Type B pancreatic cell (in vitro differentiated cells): ENCODE measurements at regions not wholly inside any gene's neighbourhood (a gene's known extent, or its start where the extent isn't known, plus 50 kb on each side); places are given as distances from the start of the nearest gene placed in this dataset.
"Not testable (repeated sequence)": the region's sequence is repeated elsewhere in the genome, so short reads cannot be mapped to it uniquely, and the experiment has no call there.

ENCODE experiments used
- DNase-seq: peaks from one replicate; pipeline ENCODE4 v3.0.0; 2021; ENCODE audit warnings: mixed read lengths; ENCODE audit not compliant: unreplicated experiment; ENCODE audit errors: extremely low spot score
- H3K27ac Mint-ChIP-seq: 2 replicates; pipeline ENCODE4 v1.8.0; 2021; ENCODE audit warnings: mild to moderate bottlenecking, mixed read lengths
- H3K27me3 Mint-ChIP-seq: 2 replicates; pipeline ENCODE4 v1.8.0; 2021; ENCODE audit warnings: mixed read lengths
- H3K36me3 Mint-ChIP-seq: 2 replicates; pipeline ENCODE4 v1.8.0; 2021; ENCODE audit warnings: mixed read lengths
- H3K4me1 Mint-ChIP-seq: one replicate; pipeline ENCODE4 v1.8.0; 2021; ENCODE audit warnings: mixed read lengths; ENCODE audit not compliant: unreplicated experiment
- H3K4me3 Mint-ChIP-seq: 2 replicates; pipeline ENCODE4 v1.8.0; 2021; ENCODE audit warnings: mild to moderate bottlenecking, mixed read lengths
- H3K9me3 Mint-ChIP-seq: 2 replicates; pipeline ENCODE4 v1.8.0; 2021; ENCODE audit warnings: mixed read lengths

DNA sequence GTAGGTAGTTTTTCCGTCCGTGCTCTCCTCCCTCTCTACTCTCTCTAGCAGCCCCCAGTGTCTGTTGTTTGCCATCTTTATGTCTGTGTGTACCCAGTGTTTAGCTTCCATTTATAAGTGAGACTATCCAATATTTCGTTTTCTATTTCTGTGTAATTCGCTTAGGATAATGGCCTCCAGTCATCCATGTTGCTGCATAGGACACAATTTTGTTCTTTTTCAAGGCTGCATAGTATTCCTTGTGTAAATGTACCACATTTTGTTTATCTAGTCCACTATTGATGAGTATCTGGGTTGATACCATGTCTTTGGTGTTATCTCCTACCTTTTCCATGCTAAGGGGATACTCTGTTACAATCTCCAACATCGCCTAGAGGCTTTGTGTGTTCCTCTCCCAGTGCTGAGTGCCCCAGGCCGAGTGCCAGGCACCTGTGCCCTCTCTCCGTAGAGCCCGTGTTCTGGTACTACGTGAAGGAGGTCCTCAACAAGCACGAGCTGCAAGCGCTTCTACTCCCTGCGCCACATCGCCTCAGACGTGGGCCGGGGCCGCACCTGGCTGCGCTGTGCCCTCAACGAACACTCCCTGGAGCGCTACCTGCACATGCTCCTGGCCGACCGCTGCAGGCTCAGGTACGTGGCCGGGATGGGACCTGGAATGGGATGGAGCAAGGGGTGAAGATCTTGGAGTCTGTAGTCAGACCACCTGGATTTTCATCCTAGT, 51.0 kb downstream of the NPIPB11 start:
- H3K27ac Mint-ChIP-seq, H3K9me3 Mint-ChIP-seq, DNase-seq, H3K36me3 Mint-ChIP-seq, H3K27me3 Mint-ChIP-seq, H3K4me1 Mint-ChIP-seq, H3K4me3 Mint-ChIP-seq: not testable (repeated sequence)

DNA sequence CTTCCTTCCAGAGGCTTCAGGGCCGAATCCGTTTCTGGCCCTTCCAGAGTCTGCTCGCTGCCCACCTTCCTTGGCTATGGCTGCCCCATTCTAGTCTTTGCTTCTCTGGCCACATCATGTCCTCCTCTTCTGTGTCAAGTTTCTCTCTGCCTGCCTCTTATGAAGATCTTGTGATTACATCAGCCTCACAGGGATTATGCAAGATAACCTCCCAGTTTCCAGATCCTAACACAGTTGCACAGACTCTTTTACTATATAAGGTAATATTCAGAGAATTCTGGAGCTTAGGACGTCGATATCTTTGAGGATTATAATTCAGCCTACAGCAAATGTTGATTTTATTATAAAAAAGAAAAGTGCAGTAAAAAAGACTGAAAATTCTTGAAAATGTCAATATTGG, 52.1 kb downstream of the NPIPB11 start:
- not testable (repeated sequence) for H3K36me3 Mint-ChIP-seq, H3K27ac Mint-ChIP-seq, H3K4me1 Mint-ChIP-seq, H3K9me3 Mint-ChIP-seq, DNase-seq, H3K27me3 Mint-ChIP-seq, H3K4me3 Mint-ChIP-seq

DNA sequence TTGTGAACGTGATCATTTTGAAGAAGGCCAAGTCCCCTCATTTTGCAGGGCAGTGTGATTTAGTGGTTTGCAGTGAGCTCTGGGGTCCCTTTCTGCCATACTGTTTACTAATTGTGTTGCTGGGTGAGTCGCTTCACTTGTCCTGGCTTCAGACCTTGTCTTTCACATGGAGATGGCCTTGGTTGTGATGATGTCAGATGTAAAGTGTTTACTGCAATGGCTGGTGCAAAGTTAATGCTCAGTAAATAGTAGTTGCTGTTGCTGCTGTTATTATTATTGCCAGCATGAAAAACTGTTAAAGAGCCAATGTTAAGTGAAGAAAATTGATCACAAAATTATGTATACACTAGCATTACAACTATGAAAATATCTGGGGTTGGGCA, 53.9 kb downstream of the NPIPB11 start:
- not testable (repeated sequence) for H3K36me3 Mint-ChIP-seq, H3K27ac Mint-ChIP-seq, H3K27me3 Mint-ChIP-seq, DNase-seq, H3K4me1 Mint-ChIP-seq, H3K9me3 Mint-ChIP-seq, H3K4me3 Mint-ChIP-seq

DNA sequence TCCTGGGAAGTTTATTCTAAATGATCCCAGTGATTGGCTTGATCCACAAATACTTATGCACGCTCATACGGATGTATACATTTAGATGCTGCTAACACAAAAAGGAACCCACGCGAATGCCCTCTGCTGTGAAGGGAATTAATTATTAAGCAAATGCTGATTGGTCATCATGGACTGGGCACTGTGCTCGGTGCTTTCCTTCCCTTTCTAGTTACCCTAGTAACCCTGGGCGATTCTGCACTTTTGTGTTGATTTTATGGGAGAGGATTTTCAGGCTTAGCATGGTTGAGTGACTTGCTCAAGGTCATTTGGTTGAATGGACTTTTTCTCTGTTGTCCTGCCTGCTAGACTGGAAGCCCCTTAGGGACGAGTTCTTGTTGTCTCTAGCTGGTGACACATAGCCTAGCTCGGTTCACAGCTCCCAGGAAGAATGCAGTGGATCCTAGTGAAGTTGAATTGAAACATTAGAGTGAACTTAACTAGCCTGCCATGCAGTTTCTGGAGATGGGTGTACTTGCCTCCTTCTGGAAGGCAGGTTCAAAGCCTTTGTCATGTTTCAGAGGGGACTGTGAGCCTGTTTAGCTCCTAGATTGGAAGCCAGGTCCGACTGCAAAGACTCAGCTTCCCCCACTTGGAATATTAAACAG, 54.4 kb downstream of the NPIPB11 start:
- not testable (repeated sequence) for H3K4me1 Mint-ChIP-seq, H3K4me3 Mint-ChIP-seq, H3K9me3 Mint-ChIP-seq, H3K27me3 Mint-ChIP-seq, DNase-seq, H3K36me3 Mint-ChIP-seq
- peak overlapping the region; percentile 51 for H3K27ac Mint-ChIP-seq

GRCh38 chr16:29351271-29351969, 55.1 kb downstream of the NPIPB11 start:
- H3K4me1 Mint-ChIP-seq, H3K36me3 Mint-ChIP-seq, DNase-seq, H3K9me3 Mint-ChIP-seq, H3K27me3 Mint-ChIP-seq: not testable (repeated sequence)
- peak overlapping the region; percentile 28 for H3K4me3 Mint-ChIP-seq
- peak overlapping the region; percentile 51 for H3K27ac Mint-ChIP-seq

GRCh38 chr16:29349966-29350365, 56.5 kb downstream of the NPIPB11 start:
- DNase-seq, H3K9me3 Mint-ChIP-seq, H3K27me3 Mint-ChIP-seq, H3K36me3 Mint-ChIP-seq, H3K4me3 Mint-ChIP-seq, H3K4me1 Mint-ChIP-seq, H3K27ac Mint-ChIP-seq: not testable (repeated sequence)

- H3K27ac Mint-ChIP-seq, DNase-seq, H3K4me3 Mint-ChIP-seq, H3K27me3 Mint-ChIP-seq, H3K9me3 Mint-ChIP-seq, H3K4me1 Mint-ChIP-seq, H3K36me3 Mint-ChIP-seq: not testable (repeated sequence)
Measured at GRCh38 chr16:29348748-29349147, 57.8 kb downstream of the NPIPB11 start.

DNA sequence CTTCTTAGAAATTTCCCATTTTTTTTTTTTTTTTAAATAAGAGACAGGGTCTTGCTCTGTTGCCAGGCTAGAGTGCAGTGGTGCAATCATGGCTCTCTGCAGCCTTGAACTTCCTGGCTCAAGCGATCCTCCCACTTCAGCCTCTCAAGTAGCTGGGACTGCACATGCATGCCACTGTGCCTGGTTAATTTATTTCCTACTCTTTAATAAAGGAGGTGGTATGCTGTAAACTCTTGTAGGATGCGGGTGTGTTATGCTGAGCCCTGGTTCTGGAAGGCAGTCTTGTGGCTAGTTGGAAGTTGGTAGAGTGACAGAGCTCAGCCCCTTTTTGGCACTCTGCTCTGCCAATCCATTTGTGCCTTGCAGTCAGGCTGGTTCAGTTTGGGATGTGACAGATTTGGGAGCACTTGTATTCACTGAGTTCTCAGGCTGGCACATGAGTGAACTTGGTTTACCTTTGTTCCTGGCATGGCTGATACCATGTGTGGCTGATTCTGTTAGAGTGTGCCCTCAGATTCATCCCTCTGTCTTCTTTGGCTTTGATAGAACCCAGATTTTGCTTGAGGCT, 58.3 kb downstream of the NPIPB11 start:
- H3K4me3 Mint-ChIP-seq, DNase-seq, H3K4me1 Mint-ChIP-seq, H3K36me3 Mint-ChIP-seq, H3K9me3 Mint-ChIP-seq, H3K27ac Mint-ChIP-seq, H3K27me3 Mint-ChIP-seq: not testable (repeated sequence)

GRCh38 chr16:29346796-29347580, 59.5 kb downstream of the NPIPB11 start:
- not testable (repeated sequence) for H3K4me3 Mint-ChIP-seq, H3K27ac Mint-ChIP-seq, H3K27me3 Mint-ChIP-seq, H3K9me3 Mint-ChIP-seq, H3K4me1 Mint-ChIP-seq, H3K36me3 Mint-ChIP-seq, DNase-seq

DNA sequence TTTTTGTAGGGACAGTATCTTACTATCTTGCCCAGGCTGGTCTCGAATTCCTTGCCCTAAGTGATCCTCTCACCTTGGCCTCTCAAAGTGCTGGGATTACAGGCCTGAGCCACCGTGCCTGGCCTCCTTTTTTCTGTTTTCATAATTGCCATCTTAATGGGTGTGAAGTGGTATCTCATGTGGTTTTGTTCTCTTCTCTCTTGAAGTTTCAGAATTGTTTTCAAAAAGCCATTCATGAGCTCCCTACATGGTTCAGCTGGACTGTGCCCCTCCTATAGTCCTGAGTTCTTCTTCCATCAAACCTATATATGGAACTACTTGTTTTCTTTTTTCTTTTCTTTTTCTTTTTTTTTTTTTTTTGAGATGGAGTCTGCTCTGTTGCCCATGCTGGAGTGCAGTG, 60.3 kb downstream of the NPIPB11 start:
- not testable (repeated sequence) for H3K27me3 Mint-ChIP-seq, H3K4me3 Mint-ChIP-seq, H3K9me3 Mint-ChIP-seq, H3K36me3 Mint-ChIP-seq, H3K4me1 Mint-ChIP-seq, H3K27ac Mint-ChIP-seq, DNase-seq

DNA sequence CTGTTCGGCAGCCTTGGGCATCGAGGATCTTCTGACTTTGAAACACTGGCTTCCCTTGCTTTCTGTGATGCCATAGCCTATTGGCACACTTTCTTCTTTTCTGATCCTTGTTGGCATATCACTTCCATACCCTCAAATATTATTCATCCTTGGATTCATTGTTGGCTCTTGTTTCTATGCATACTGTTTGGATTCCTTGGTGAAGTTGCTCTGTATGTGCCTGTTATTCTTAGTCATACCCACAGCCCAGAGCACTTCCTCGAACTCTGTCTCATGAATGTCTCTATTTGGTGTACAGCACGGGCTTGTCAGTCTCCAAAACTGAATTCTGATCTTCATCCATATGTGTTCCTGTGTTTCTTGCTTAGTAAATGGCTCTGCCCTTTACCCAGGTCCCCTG, 63.6 kb downstream of the NPIPB11 start:
- H3K9me3 Mint-ChIP-seq, H3K4me1 Mint-ChIP-seq, H3K27me3 Mint-ChIP-seq, H3K27ac Mint-ChIP-seq, DNase-seq, H3K4me3 Mint-ChIP-seq, H3K36me3 Mint-ChIP-seq: not testable (repeated sequence)

- not testable (repeated sequence) for DNase-seq, H3K27me3 Mint-ChIP-seq, H3K36me3 Mint-ChIP-seq, H3K27ac Mint-ChIP-seq, H3K4me3 Mint-ChIP-seq, H3K9me3 Mint-ChIP-seq, H3K4me1 Mint-ChIP-seq
Measured at GRCh38 chr16:29340779-29341438, 65.6 kb downstream of the NPIPB11 start.

GRCh38 chr16:29340235-29340634, 66.3 kb downstream of the NPIPB11 start:
- DNase-seq, H3K27me3 Mint-ChIP-seq, H3K27ac Mint-ChIP-seq, H3K4me1 Mint-ChIP-seq, H3K36me3 Mint-ChIP-seq, H3K9me3 Mint-ChIP-seq, H3K4me3 Mint-ChIP-seq: not testable (repeated sequence)
